AG04449 (cell line): ENCODE measurements at regions not wholly inside any gene's neighbourhood (a gene's known extent, or its start where the extent isn't known, plus 50 kb on each side); places are given as distances from the start of the nearest gene placed in this dataset.

Experiments used
- CTCF ChIA-PET: fragments of 350-600 bp; formaldehyde crosslinking; extraction: SDS; loops from one replicate; lab custom pipeline; 2021; ENCODE audit warnings: antibody characterized with exemption; lab: Yijun Ruan, JAX
- POLR2A ChIA-PET: fragments of 400-600, 350-600 bp; formaldehyde crosslinking; extraction: SDS; loops from one replicate; lab custom pipeline; 2020; ENCODE audit warnings: antibody characterized with exemption, inconsistent platforms; lab: Yijun Ruan, JAX
- DNase-seq: peaks from one replicate; pipeline ENCODE4 v3.0.0-alpha.2; 2010; ENCODE audit warnings: low read depth, low spot score
- H3K4me3 ChIP-seq: 2 replicates; pipeline ENCODE4 v1.5.1; 2011; ENCODE audit warnings: low read depth, mild to moderate bottlenecking, control low read depth, low read length
- TF ChIP-seq, protein P1 (sequence below): IDR thresholded peaks from one replicate; pipeline ENCODE4 v1.5.1; 2011; ENCODE audit warnings: mild to moderate bottlenecking, moderate library complexity, low read length, control low read depth, inconsistent platforms; ENCODE audit not compliant: insufficient read depth; ENCODE audit errors: missing control alignments

DNA sequence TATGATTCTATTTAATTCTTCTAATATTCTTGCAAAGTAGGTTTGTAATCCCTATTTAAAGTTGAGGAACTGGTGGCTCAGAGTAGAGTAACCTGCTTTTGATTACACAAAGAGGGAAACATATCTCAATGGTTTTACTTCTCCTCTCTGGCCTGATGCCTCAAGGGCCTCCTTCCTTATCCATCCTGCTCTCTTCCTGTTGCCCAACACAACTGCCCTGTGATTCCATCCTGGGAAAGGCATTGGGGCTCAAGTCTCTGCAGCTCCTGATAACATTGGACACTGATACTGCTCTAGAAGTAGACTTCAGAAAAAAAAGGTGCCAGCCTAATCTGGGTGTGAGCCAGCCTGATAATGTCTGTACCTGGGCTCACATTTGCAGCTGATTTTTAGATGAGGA lies 75.8 kb downstream of the RDH14 start:
- DNase-seq: no peak
- TF ChIP-seq, protein P1, sequence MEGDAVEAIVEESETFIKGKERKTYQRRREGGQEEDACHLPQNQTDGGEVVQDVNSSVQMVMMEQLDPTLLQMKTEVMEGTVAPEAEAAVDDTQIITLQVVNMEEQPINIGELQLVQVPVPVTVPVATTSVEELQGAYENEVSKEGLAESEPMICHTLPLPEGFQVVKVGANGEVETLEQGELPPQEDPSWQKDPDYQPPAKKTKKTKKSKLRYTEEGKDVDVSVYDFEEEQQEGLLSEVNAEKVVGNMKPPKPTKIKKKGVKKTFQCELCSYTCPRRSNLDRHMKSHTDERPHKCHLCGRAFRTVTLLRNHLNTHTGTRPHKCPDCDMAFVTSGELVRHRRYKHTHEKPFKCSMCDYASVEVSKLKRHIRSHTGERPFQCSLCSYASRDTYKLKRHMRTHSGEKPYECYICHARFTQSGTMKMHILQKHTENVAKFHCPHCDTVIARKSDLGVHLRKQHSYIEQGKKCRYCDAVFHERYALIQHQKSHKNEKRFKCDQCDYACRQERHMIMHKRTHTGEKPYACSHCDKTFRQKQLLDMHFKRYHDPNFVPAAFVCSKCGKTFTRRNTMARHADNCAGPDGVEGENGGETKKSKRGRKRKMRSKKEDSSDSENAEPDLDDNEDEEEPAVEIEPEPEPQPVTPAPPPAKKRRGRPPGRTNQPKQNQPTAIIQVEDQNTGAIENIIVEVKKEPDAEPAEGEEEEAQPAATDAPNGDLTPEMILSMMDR: no peak
- H3K4me3 ChIP-seq: no peak overlapping the region
- POLR2A ChIA-PET: no interaction called here
- CTCF ChIA-PET: no interaction called here

DNA sequence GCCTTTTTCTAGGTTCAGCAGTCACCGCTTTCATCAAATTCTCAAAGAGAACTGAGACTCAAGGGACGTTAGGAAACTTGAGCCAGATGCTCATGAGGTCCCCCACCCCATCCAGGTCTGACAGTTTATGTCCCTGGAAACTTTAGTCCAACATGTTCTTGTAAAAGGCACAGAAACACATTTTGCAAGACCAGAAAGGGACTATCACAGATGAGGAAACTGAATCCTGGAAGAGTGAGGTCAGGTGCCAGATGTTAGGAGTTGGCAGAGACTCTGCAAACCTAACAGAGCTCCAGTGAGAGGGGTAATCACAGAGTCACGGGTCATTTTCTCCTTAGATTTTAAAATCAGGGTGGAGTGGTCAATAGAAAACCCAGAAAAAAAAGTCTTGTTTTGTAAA lies 76.6 kb downstream of the RDH14 start:
- ChIA-PET CTCF (interaction anchor here (1.0 kb wide), 1 partner anchor 15 kb away, joined by 3 read pairs; no protein-coding TSS in a partner anchor), POLR2A (no interaction called here)
- no peak for DNase-seq
- TF ChIP-seq, protein P1: no peak
- H3K4me3 ChIP-seq: no peak overlapping the region

DNA sequence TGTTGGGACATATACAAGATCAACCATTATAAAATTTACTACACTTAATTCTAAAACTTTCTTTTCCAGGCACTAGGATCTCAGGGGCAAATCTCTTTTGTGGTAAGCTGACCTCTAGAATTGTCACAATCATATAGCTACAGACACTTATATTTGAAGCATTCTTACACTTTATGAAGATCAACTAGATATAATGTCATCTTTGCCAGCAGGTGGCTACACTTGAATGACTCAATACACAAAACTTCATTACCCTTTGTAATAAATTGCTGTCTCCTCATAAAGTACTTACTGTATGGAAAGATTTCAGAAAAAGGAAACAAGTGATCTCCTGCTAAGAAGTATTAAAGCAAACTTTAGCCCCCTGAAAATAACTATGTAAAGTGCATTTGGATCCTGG lies 77.8 kb downstream of the RDH14 start:
- TF ChIP-seq, protein P1: no peak
- ChIA-PET POLR2A (no interaction called here), CTCF (no interaction called here)
- no peak for DNase-seq
- no peak overlapping the region for H3K4me3 ChIP-seq

DNA sequence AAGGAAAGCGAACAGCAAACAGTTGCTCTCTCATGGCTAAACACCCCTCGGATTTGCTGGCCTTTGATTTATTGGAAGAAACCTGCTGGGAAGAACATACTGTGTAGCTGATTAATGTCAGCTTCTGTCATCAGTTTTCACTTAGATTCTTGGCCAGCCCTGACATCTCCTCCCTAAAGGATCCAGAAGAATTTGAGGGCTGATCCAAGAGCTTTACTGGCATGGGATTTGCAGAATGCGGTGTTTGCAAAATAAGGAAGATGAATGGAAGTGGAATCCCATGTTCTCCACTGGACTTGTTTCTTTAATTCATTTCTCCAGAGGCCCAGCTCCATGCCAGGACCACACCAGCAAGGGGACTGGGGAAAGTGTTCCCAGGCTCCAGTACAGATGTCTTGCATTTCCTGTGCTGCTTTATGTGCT lies 80.5 kb downstream of the RDH14 start:
- ChIA-PET POLR2A (no interaction called here), CTCF (interaction anchor here (1.4 kb wide), 1 partner anchor 10 kb away, joined by 3 read pairs; no protein-coding TSS in a partner anchor)
- TF ChIP-seq, protein P1: no peak
- DNase-seq: peak; percentile 31
- no peak overlapping the region for H3K4me3 ChIP-seq

DNA sequence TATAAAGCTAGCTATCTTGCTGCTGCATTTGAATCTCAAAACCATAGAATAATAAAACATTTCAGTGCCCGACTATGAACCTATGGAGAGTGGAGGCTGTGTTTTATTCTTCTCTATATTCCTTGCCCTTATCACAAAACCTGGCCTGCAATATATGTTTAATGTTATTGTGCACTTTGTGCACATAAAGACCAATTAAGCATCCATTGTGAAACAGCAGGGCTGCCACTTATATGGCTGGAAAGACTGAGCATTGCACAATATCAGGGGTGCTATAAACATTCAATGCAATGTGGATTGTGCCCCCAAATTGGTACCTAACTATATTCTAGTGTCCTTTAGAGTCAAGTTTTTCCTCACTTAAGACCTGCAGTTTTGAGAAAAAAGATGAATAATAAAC lies 83.2 kb downstream of the RDH14 start:
- TF ChIP-seq, protein P1: no peak
- ChIA-PET POLR2A (no interaction called here), CTCF (interaction anchor here (1.3 to 1.4 kb wide), 2 partner anchors 8 to 43 kb away, joined by 3 to 4 read pairs; no protein-coding TSS in a partner anchor)
- H3K4me3 ChIP-seq: no peak overlapping the region
- DNase-seq: no peak

DNA sequence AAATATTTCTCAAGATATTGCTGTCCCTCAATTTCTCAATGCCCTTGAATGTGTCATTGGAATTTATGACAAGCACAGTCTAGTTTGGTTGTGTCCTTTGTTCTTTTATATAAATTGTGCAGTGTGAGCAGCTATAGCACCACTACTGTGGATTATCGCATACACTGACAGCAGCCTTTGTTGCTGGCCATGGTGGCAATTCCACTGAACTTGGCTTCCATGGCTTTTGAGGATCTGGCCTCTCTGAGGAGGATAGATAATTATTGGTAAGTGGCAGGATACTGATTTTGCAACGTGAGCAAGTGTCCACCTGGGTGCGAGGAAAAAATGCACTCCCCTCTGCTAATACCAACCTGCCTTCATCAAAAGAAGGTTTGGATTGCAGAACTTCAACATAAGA lies 84.0 kb downstream of the RDH14 start:
- TF ChIP-seq, protein P1: no peak
- CTCF ChIA-PET: interaction anchor here (1.3 kb wide), 1 partner anchor 44 kb away, joined by 4 read pairs; no protein-coding TSS in a partner anchor
- POLR2A ChIA-PET: no interaction called here
- DNase-seq: no peak
- H3K4me3 ChIP-seq: no peak overlapping the region
